Liver (tissue), 8 donors: ENCODE measurements at regions not wholly inside any gene's neighbourhood (a gene's known extent, or its start where the extent isn't known, plus 50 kb on each side); places are given as distances from the start of the nearest gene placed in this dataset.
A peak's percentile ranks its signal among the peaks of the same experiment; 100 is the strongest.

Source experiments
- DNase-seq: peaks from one replicate; pipeline ENCODE4 v3.0.0-alpha.2; 2017; ENCODE audit warnings: low spot score
- H3K27ac ChIP-seq, 2 donors: one replicate each; pipeline ENCODE4 v1.7.0; 2013; ENCODE audit warnings: inconsistent platforms in 2 of 2, low read length in 2 of 2, control low read depth in 1 of 2, low read depth in 1 of 2, mild to moderate bottlenecking in 1 of 2
- H3K27me3 ChIP-seq, 4 donors: one replicate each; pipeline versions ENCODE4 v1.6.1 to v1.7.0; 2013; ENCODE audit warnings: low read length in 3 of 4, inconsistent platforms in 1 of 4, mild to moderate bottlenecking in 1 of 4, moderate library complexity in 1 of 4; ENCODE audit not compliant: control insufficient read depth in 4 of 4, insufficient read depth in 4 of 4
- H3K36me3 ChIP-seq, 4 donors: one replicate each; pipeline versions ENCODE4 v1.6.1 to v1.7.0; 2013; ENCODE audit warnings: low read length in 3 of 4, mild to moderate bottlenecking in 3 of 4, low read depth in 1 of 4, moderate library complexity in 1 of 4; ENCODE audit not compliant: control insufficient read depth in 4 of 4, insufficient read depth in 3 of 4
- H3K4me1 ChIP-seq, 4 donors: one replicate each; pipeline versions ENCODE4 v1.6.1 to v1.7.0; 2013; ENCODE audit warnings: low read length in 3 of 4, mild to moderate bottlenecking in 3 of 4, moderate library complexity in 1 of 4; ENCODE audit not compliant: control insufficient read depth in 4 of 4, insufficient read depth in 4 of 4
- H3K4me3 ChIP-seq, 3 donors: one replicate each; pipeline versions ENCODE4 v1.6.1 to v1.7.0; 2013; ENCODE audit warnings: low read length in 3 of 3, control low read depth in 1 of 3, low read depth in 1 of 3, mild to moderate bottlenecking in 1 of 3
- H3K9ac ChIP-seq, 2 donors: one replicate each; pipeline ENCODE4 v1.7.0; 2013; ENCODE audit warnings: low read length in 2 of 2, mild to moderate bottlenecking in 2 of 2, moderate library complexity in 2 of 2, control low read depth in 1 of 2, low read depth in 1 of 2
- H3K9me3 ChIP-seq, 4 donors: one replicate each; pipeline versions ENCODE4 v1.6.1 to v1.7.0; 2013; ENCODE audit warnings: low read length in 3 of 4; ENCODE audit not compliant: control insufficient read depth in 4 of 4
- ATF3 ChIP-seq: IDR thresholded peaks from 2 replicates; pipeline ENCODE4 v1.6.1; 2016; ENCODE audit warnings: antibody characterized with exemption
- CTCF ChIP-seq: fragments of 150-350 bp; IDR thresholded peaks from 2 replicates; pipeline ENCODE4 v1.5.1; 2017; ENCODE audit warnings: improper control_type of control experiment, low read depth, low read length; ENCODE audit not compliant: missing input control
- EGR1 ChIP-seq, 2 donors: IDR thresholded peaks; 2 replicates each; pipeline ENCODE4 v1.6.1; 2016 to 2018; ENCODE audit warnings: antibody characterized with exemption in 2 of 2, low read depth in 2 of 2
- FOXA1 ChIP-seq: IDR thresholded peaks from 2 replicates; pipeline ENCODE4 v1.6.1; 2016; ENCODE audit warnings: antibody characterized with exemption
- GABPA ChIP-seq, 2 donors: IDR thresholded peaks in 1 of 2; conservative IDR thresholded peaks in 1 of 2; 2 replicates each; pipeline ENCODE4 v1.6.1; 2016; ENCODE audit warnings: antibody characterized with exemption in 2 of 2, mild to moderate bottlenecking in 1 of 2, moderate library complexity in 1 of 2
- HNF4G ChIP-seq: IDR thresholded peaks from 2 replicates; pipeline ENCODE4 v1.6.1; 2016; ENCODE audit warnings: antibody characterized with exemption
- JUND ChIP-seq, 2 donors: IDR thresholded peaks; 2 replicates each; pipeline ENCODE4 v1.6.1; 2016; ENCODE audit warnings: antibody characterized with exemption in 2 of 2
- MAX ChIP-seq: IDR thresholded peaks from 2 replicates; pipeline ENCODE4 v1.6.1; 2016; ENCODE audit warnings: antibody characterized with exemption
- NR2F2 ChIP-seq: IDR thresholded peaks from 2 replicates; pipeline ENCODE4 v1.6.1; 2016; ENCODE audit warnings: antibody characterized with exemption
- RAD21 ChIP-seq, 2 donors: IDR thresholded peaks; 2 replicates each; pipeline ENCODE4 v1.6.1; 2016; ENCODE audit warnings: antibody characterized with exemption in 2 of 2, mild to moderate bottlenecking in 2 of 2
- REST ChIP-seq: IDR thresholded peaks from 2 replicates; pipeline ENCODE4 v1.6.1; 2016; ENCODE audit warnings: antibody characterized with exemption, mild to moderate bottlenecking
- RXRA ChIP-seq, 2 donors: IDR thresholded peaks; 2 replicates each; pipeline ENCODE4 v1.6.1; 2017 to 2018; ENCODE audit warnings: antibody characterized with exemption in 2 of 2, mild to moderate bottlenecking in 1 of 2
- SP1 ChIP-seq: IDR thresholded peaks from 2 replicates; pipeline ENCODE4 v1.6.1; 2018; ENCODE audit warnings: antibody characterized with exemption, mild to moderate bottlenecking
- TAF1 ChIP-seq: conservative IDR thresholded peaks from 2 replicates; pipeline ENCODE4 v1.6.1; 2016; ENCODE audit warnings: antibody characterized with exemption, mild to moderate bottlenecking
- YY1 ChIP-seq: IDR thresholded peaks from 2 replicates; pipeline ENCODE4 v1.6.1; 2016; ENCODE audit warnings: antibody characterized with exemption, mild to moderate bottlenecking
- ZBTB33 ChIP-seq: IDR thresholded peaks from 2 replicates; pipeline ENCODE4 v1.6.1; 2016; ENCODE audit warnings: antibody characterized with exemption
- WGBS: extraction: QIAGEN DNeasy Blood & Tissue Kit; methylation state at CpG from one replicate; pipeline ENCODE4 v1.1.7; 2013; 5-methylcytosine and 5-hydroxymethylcytosine counted together
- donor health status: healthy.
- donor health status: healthy.
- donor health status: healthy.
- donor health status: healthy.
- donor health status: healthy.

- Histone ChIP-seq H3K36me3 (no peaks in the 10 kb centered on the region), H3K9ac (no peak overlapping the region), H3K27ac (no peak overlapping the region), H3K4me3 (no peak overlapping the region), H3K9me3 (no peaks in the 10 kb centered on the region), H3K27me3 (no peaks in the 10 kb centered on the region), H3K4me1 (no peaks in the 10 kb centered on the region)
- TF ChIP-seq CTCF (no peak), EGR1 (IDR thresholded peaks at IDR 0.05; ENCODE audit: low read depth in 2 of 2) (no peak), ZBTB33 (no peak)
- WGBS: 64% methylated on average over 3 of the region's 3 CpGs
- no peak for DNase-seq
Observed at GRCh38 chr3:40753951-40754350, 229.2 kb downstream of the ZNF621 start.

GRCh38 chr3:40754994-40755393 is 230.2 kb downstream of the ZNF621 start:
- 80% methylated on average over 2 of the region's 2 CpGs for WGBS
- H3K9ac ChIP-seq: no peak overlapping the region
- no peak for TF ChIP-seq YY1
- no peak for TF ChIP-seq JUND (IDR thresholded peaks at IDR 0.05)
- TF ChIP-seq TAF1: no peak
- no peak for TF ChIP-seq GABPA (IDR thresholded peaks at IDR 0.05 in 1 of 2, conservative IDR thresholded peaks at IDR 0.05 in 1 of 2)
- no peak for TF ChIP-seq RXRA (IDR thresholded peaks at IDR 0.05)
- TF ChIP-seq SP1: no peak
- no peak for TF ChIP-seq ZBTB33
- TF ChIP-seq ATF3: no peak
- no peak for TF ChIP-seq NR2F2
- TF ChIP-seq FOXA1: no peak
- no peak for TF ChIP-seq HNF4G

GRCh38 chr3:40756500-40756899 is 231.7 kb downstream of the ZNF621 start:
- peak; percentile 6 for DNase-seq
- H3K36me3 ChIP-seq: no peaks in the 10 kb centered on the region
- TF ChIP-seq GABPA (IDR thresholded peaks at IDR 0.05 in 1 of 2, conservative IDR thresholded peaks at IDR 0.05 in 1 of 2): no peak
- TF ChIP-seq MAX: no peak
- no peak for TF ChIP-seq CTCF
- no peak for TF ChIP-seq FOXA1
- no peak for TF ChIP-seq EGR1 (IDR thresholded peaks at IDR 0.05; ENCODE audit: low read depth in 2 of 2)
- TF ChIP-seq JUND (IDR thresholded peaks at IDR 0.05): no peak
- no peak for TF ChIP-seq RAD21 (IDR thresholded peaks at IDR 0.05)
- no peak for TF ChIP-seq REST
- H3K4me1 ChIP-seq: no peaks in the 10 kb centered on the region
- no peak overlapping the region for H3K27ac ChIP-seq
- H3K4me3 ChIP-seq: no peak overlapping the region
- no peak overlapping the region for H3K9ac ChIP-seq
- H3K9me3 ChIP-seq: no peaks in the 10 kb centered on the region
- 84% methylated on average over 1 of the region's 1 CpG for WGBS
- H3K27me3 ChIP-seq: no peaks in the 10 kb centered on the region

More at GRCh38 chr3:40754994-40755393, 230.2 kb downstream of the ZNF621 start:
- Histone ChIP-seq H3K4me1 (no peaks in the 10 kb centered on the region), H3K36me3 (no peaks in the 10 kb centered on the region), H3K4me3 (no peak overlapping the region), H3K27ac (no peak overlapping the region), H3K27me3 (no peaks in the 10 kb centered on the region), H3K9me3 (no peaks in the 10 kb centered on the region)
- peak; percentile 14 for DNase-seq
